ENCODE measurements at regions not wholly inside any gene's neighbourhood (a gene's known extent, or its start where the extent isn't known, plus 50 kb on each side); places are given as distances from the start of the nearest gene placed in this dataset.

- Histone ChIP-seq H3K4me2 (ENCODE audit: insufficient read depth, low read length) (peak overlapping the region; percentile 86), H3K27ac (ENCODE audit: low read depth, low read length) (peak overlapping the region; percentile 63), H3K36me3 (ENCODE audit: insufficient read depth, low read length) (no peaks in the 10 kb centered on the region), H3K4me1 (ENCODE audit: insufficient read depth, low read length) (peaks cover 27% of the 10 kb centered on the region), H3K9me3 (ENCODE audit: low read depth, low read length) (no peaks in the 10 kb centered on the region), H4K20me1 (ENCODE audit: insufficient read depth, low read length) (no peaks in the 10 kb centered on the region), H3K79me2 (ENCODE audit: insufficient read depth, low read length) (no peaks in the 10 kb centered on the region), H3K4me3 (ENCODE audit: insufficient read depth, low read length) (peak overlapping the region; percentile 66), H2AFZ (ENCODE audit: low read length) (peak overlapping the region; percentile 89), H3K27me3 (ENCODE audit: insufficient read depth, low read length) (no peaks in the 10 kb centered on the region)
- no peak for DNase-seq (ENCODE audit: insufficient read length, low spot score, missing footprints)
- no peak for TF ChIP-seq CTCF (IDR thresholded peaks at IDR 0.05; ENCODE audit: extremely low read depth, low read depth, low read length)
Measured at GRCh38 chr13:50152655-50153309, 137.5 kb downstream of the KCNRG start.

- H3K4me3 ChIP-seq (ENCODE audit: insufficient read depth, low read length): peak overlapping the region; percentile 66
- H3K4me2 ChIP-seq (ENCODE audit: insufficient read depth, low read length): peak overlapping the region; percentile 86
- no peak overlapping the region for H3K27ac ChIP-seq (ENCODE audit: low read depth, low read length)
- H3K9me3 ChIP-seq (ENCODE audit: low read depth, low read length): no peaks in the 10 kb centered on the region
- H3K36me3 ChIP-seq (ENCODE audit: insufficient read depth, low read length): no peaks in the 10 kb centered on the region
- H3K27me3 ChIP-seq (ENCODE audit: insufficient read depth, low read length): no peaks in the 10 kb centered on the region
- peak overlapping the region; percentile 89 for H2AFZ ChIP-seq (ENCODE audit: low read length)
- TF ChIP-seq CTCF (IDR thresholded peaks at IDR 0.05; ENCODE audit: extremely low read depth, low read depth, low read length): no peak
- H4K20me1 ChIP-seq (ENCODE audit: insufficient read depth, low read length): no peaks in the 10 kb centered on the region
- H3K79me2 ChIP-seq (ENCODE audit: insufficient read depth, low read length): no peaks in the 10 kb centered on the region
- DNase-seq (ENCODE audit: insufficient read length, low spot score, missing footprints): no peak
- peaks cover 27% of the 10 kb centered on the region for H3K4me1 ChIP-seq (ENCODE audit: insufficient read depth, low read length)
Measured at GRCh38 chr13:50153401-50153800, 138.2 kb downstream of the KCNRG start.

GRCh38 chr13:50153876-50154275 lies 138.6 kb downstream of the KCNRG start:
- no peaks in the 10 kb centered on the region for H3K36me3 ChIP-seq (ENCODE audit: insufficient read depth, low read length)
- no peak for DNase-seq (ENCODE audit: insufficient read length, low spot score, missing footprints)

GRCh38 chr13:50154697-50155096 lies 139.5 kb downstream of the KCNRG start:
- no peaks in the 10 kb centered on the region for H3K27me3 ChIP-seq (ENCODE audit: insufficient read depth, low read length)

More at GRCh38 chr13:50153876-50154275, 138.6 kb downstream of the KCNRG start:
- Histone ChIP-seq H3K79me2 (ENCODE audit: insufficient read depth, low read length) (no peaks in the 10 kb centered on the region), H3K27ac (ENCODE audit: low read depth, low read length) (no peak overlapping the region), H3K9me3 (ENCODE audit: low read depth, low read length) (no peaks in the 10 kb centered on the region), H4K20me1 (ENCODE audit: insufficient read depth, low read length) (no peaks in the 10 kb centered on the region), H3K27me3 (ENCODE audit: insufficient read depth, low read length) (no peaks in the 10 kb centered on the region), H3K4me1 (ENCODE audit: insufficient read depth, low read length) (peaks cover 27% of the 10 kb centered on the region), H3K4me3 (ENCODE audit: insufficient read depth, low read length) (no peak overlapping the region), H3K4me2 (ENCODE audit: insufficient read depth, low read length) (no peak overlapping the region), H2AFZ (ENCODE audit: low read length) (no peak overlapping the region)
- no peak for TF ChIP-seq CTCF (IDR thresholded peaks at IDR 0.05; ENCODE audit: extremely low read depth, low read depth, low read length)

More at GRCh38 chr13:50154697-50155096, 139.5 kb downstream of the KCNRG start:
- no peak overlapping the region for H3K27ac ChIP-seq (ENCODE audit: low read depth, low read length)
- peaks cover 24% of the 10 kb centered on the region for H3K4me1 ChIP-seq (ENCODE audit: insufficient read depth, low read length)
- H3K4me2 ChIP-seq (ENCODE audit: insufficient read depth, low read length): no peak overlapping the region
- TF ChIP-seq CTCF (IDR thresholded peaks at IDR 0.05; ENCODE audit: extremely low read depth, low read depth, low read length): no peak
- H3K4me3 ChIP-seq (ENCODE audit: insufficient read depth, low read length): no peak overlapping the region
- no peaks in the 10 kb centered on the region for H3K36me3 ChIP-seq (ENCODE audit: insufficient read depth, low read length)
- no peak for DNase-seq (ENCODE audit: insufficient read length, low spot score, missing footprints)
- no peaks in the 10 kb centered on the region for H3K79me2 ChIP-seq (ENCODE audit: insufficient read depth, low read length)
- no peaks in the 10 kb centered on the region for H4K20me1 ChIP-seq (ENCODE audit: insufficient read depth, low read length)
- H3K9me3 ChIP-seq (ENCODE audit: low read depth, low read length): no peaks in the 10 kb centered on the region
- no peak overlapping the region for H2AFZ ChIP-seq (ENCODE audit: low read length)

Data from osteoblast (primary cell).